Endothelial cell of umbilical vein (primary cell): ENCODE measurements at regions not wholly inside any gene's neighbourhood (a gene's known extent, or its start where the extent isn't known, plus 50 kb on each side); places are given as distances from the start of the nearest gene placed in this dataset.

Source experiments
- BruUV-seq: library from RNA; stranded (reverse); fragments of 400-500 nt; replicated peaks from 2 replicates; lab custom pipeline; 2021; lab: Mats Ljungman, UMichigan
- CTCF ChIA-PET: fragments of 300-600, 350-600 bp; sonication (Branson Sonifier 250); formaldehyde crosslinking; loops from one replicate; lab custom pipeline; 2021; ENCODE audit warnings: antibody characterized with exemption, inconsistent platforms; lab: Charles Lee
- POLR2A ChIA-PET: fragments of 300-600, 350-600 bp; sonication (Branson Sonifier 250); formaldehyde crosslinking; loops from one replicate; lab custom pipeline; 2021; ENCODE audit warnings: antibody characterized with exemption, inconsistent platforms; lab: Charles Lee
- DNase-seq: peaks from one replicate; pipeline ENCODE4 v3.0.0-alpha.2; 2011; ENCODE audit warnings: low read depth, low spot score
- FAIRE-seq: peaks from 2 replicates; lab custom pipeline; 2011; peaks lifted over from hg19 to GRCh38; lab: Jason Lieb, UNC
- H2AFZ ChIP-seq: 2 replicates; pipeline ENCODE4 v1.6.0; 2012; ENCODE audit warnings: low read depth, low read length, control low read depth, inconsistent platforms
- H3K27ac ChIP-seq: 2 replicates; pipeline ENCODE4 v1.5.1; 2011; ENCODE audit warnings: low read depth, mild to moderate bottlenecking, control low read depth, low read length, moderate library complexity; ENCODE audit not compliant: insufficient read depth
- H3K27me3 ChIP-seq, 2 experiments: 2 replicates each; pipeline versions ENCODE4 v1.6.0 to v1.6.1; 2011; ENCODE audit warnings: low read length in 2 of 2, mixed read lengths in 1 of 2; ENCODE audit not compliant: control insufficient read depth in 2 of 2, insufficient read depth in 2 of 2
- H3K36me3 ChIP-seq, 2 experiments: 2 replicates in 1 of 2; 3 replicates in 1 of 2; pipeline ENCODE4 v1.5.1; 2011; ENCODE audit warnings: low read length in 2 of 2, mild to moderate bottlenecking in 1 of 2, moderate library complexity in 1 of 2; ENCODE audit not compliant: control insufficient read depth in 2 of 2, insufficient read depth in 2 of 2; ENCODE audit errors: extremely low read depth in 1 of 2
- H3K4me1 ChIP-seq: 3 replicates; pipeline ENCODE4 v1.5.1; 2011; ENCODE audit warnings: mild to moderate bottlenecking, low read length; ENCODE audit not compliant: control insufficient read depth, insufficient read depth; ENCODE audit errors: extremely low read depth
- H3K4me2 ChIP-seq: 2 replicates; pipeline ENCODE4 v1.6.1; 2011; ENCODE audit warnings: low read length, control low read depth, mixed read lengths; ENCODE audit not compliant: insufficient read depth
- H3K4me3 ChIP-seq, 3 experiments: fragments of 200-600 bp in 1 of 3; sonication (generic), shearing (Covaris generic) in 1 of 3; replicated peaks in 1 of 3; 2 replicates each; pipeline ENCODE4 v1.5.1; 2011 to 2016; ENCODE audit warnings: control low read depth in 3 of 3, low read length in 3 of 3, mild to moderate bottlenecking in 2 of 3, inconsistent platforms in 1 of 3, low read depth in 1 of 3, moderate library complexity in 1 of 3; ENCODE audit not compliant: insufficient read depth in 1 of 3
- H3K79me2 ChIP-seq: 2 replicates; pipeline ENCODE4 v1.6.0; 2012; ENCODE audit warnings: low read length, inconsistent platforms; ENCODE audit not compliant: control insufficient read depth, insufficient read depth
- H3K9ac ChIP-seq: replicated peaks from 2 replicates; pipeline ENCODE3; 2011; ENCODE audit warnings: low read length, control low read depth; ENCODE audit not compliant: insufficient read depth; ENCODE audit errors: extremely low read depth
- H3K9me1 ChIP-seq: replicated peaks from 3 replicates; pipeline ENCODE4 v1.6.0; 2011; ENCODE audit warnings: mild to moderate bottlenecking, low read length; ENCODE audit not compliant: control insufficient read depth, insufficient read depth; ENCODE audit errors: extremely low read depth
- H3K9me3 ChIP-seq: replicated peaks from 2 replicates; pipeline ENCODE4 v1.5.1; 2012; ENCODE audit warnings: low read length, inconsistent platforms; ENCODE audit not compliant: control insufficient read depth, insufficient read depth
- H4K20me1 ChIP-seq: replicated peaks from 2 replicates; pipeline ENCODE3; 2011; ENCODE audit warnings: mild to moderate bottlenecking, low read length; ENCODE audit not compliant: control insufficient read depth, insufficient read depth; ENCODE audit errors: extremely low read depth
- CTCF ChIP-seq, 2 donors: IDR thresholded peaks; 1 replicate in 1 of 2; 2 replicates in 1 of 2; pipeline ENCODE4 v1.5.1; 2011; ENCODE audit warnings: low read length in 2 of 2, mild to moderate bottlenecking in 2 of 2, moderate library complexity in 2 of 2, control low read depth in 1 of 2, inconsistent platforms in 1 of 2, low read depth in 1 of 2; ENCODE audit not compliant: insufficient read depth in 1 of 2; ENCODE audit errors: extremely low read depth in 1 of 2
- EZH2 ChIP-seq: IDR thresholded peaks from 2 replicates; pipeline ENCODE4 v1.6.1; 2012; ENCODE audit warnings: borderline replicate concordance, low read depth, mild to moderate bottlenecking, moderate library complexity, low read length, inconsistent platforms; ENCODE audit not compliant: severe bottlenecking
- FOS ChIP-seq: IDR thresholded peaks from 2 replicates; pipeline ENCODE4 v1.6.1; 2011; ENCODE audit warnings: mild to moderate bottlenecking, low read length, moderate library complexity, borderline replicate concordance; ENCODE audit not compliant: insufficient read depth
- GATA2 ChIP-seq: IDR thresholded peaks from 2 replicates; pipeline ENCODE4 v1.7.0; 2011; ENCODE audit warnings: low read depth, mild to moderate bottlenecking, moderate library complexity, mixed read lengths, low read length; ENCODE audit not compliant: insufficient read length, insufficient read depth
- JUN ChIP-seq: IDR thresholded peaks from 2 replicates; pipeline ENCODE4 v1.6.1; 2011; ENCODE audit warnings: borderline replicate concordance, low read depth; ENCODE audit not compliant: insufficient read length, insufficient read depth
- MAX ChIP-seq: IDR thresholded peaks from 2 replicates; pipeline ENCODE4 v1.6.1; 2011; ENCODE audit not compliant: insufficient read depth, insufficient read length
- MYC ChIP-seq: IDR thresholded peaks from one replicate; pipeline ENCODE4 v1.6.1; 2011; ENCODE audit warnings: mild to moderate bottlenecking, low read depth, low read length
- POLR2A ChIP-seq: IDR thresholded peaks from 2 replicates; pipeline ENCODE4 v1.6.1; 2012; ENCODE audit warnings: low read depth, mild to moderate bottlenecking, control low read depth, low read length
- POLR2AphosphoS5 ChIP-seq: IDR thresholded peaks from 2 replicates; pipeline ENCODE4 v1.6.1; 2012; ENCODE audit warnings: low read depth, mild to moderate bottlenecking, control low read depth, low read length, moderate library complexity; ENCODE audit not compliant: insufficient read depth
- dilution Hi-C: fragments of 300-500 bp; cut with MboI; formaldehyde crosslinking; loops from one replicate; pipeline ENCODE4 v1.15.0; 2019; ENCODE audit warnings: low sequenced_read_pairs; ENCODE audit not compliant: extremely low pct_ligation_motif_present
- intact Hi-C: fragments of 100-400 bp; cut with micrococcal nuclease; formaldehyde crosslinking; loops from one replicate; pipeline ENCODE4 v1.10.0; 2022

GRCh38 chr10:81218307-81218706, 656.7 kb upstream of the NRG3 start:
- H4K20me1 ChIP-seq = no peaks in the 10 kb centered on the region
- H3K4me1 ChIP-seq = no peaks in the 10 kb centered on the region
- H3K9ac ChIP-seq = no peak overlapping the region
- no peak overlapping the region for H3K4me2 ChIP-seq
- no peak overlapping the region for H3K27ac ChIP-seq
- H3K36me3 ChIP-seq = no peaks in the 10 kb centered on the region
- FAIRE-seq (no peak), DNase-seq (no peak)
- H2AFZ ChIP-seq = no peak overlapping the region
- no peak overlapping the region for H3K4me3 ChIP-seq
- dilution Hi-C loops = no loop called here
- intact Hi-C loops = no loop called here
- ChIA-PET CTCF (no interaction called here), POLR2A (no interaction called here)
- no TSS peak for BruUV-seq
- TF ChIP-seq POLR2AphosphoS5 = no peak
- TF ChIP-seq CTCF (IDR thresholded peaks at IDR 0.05; ENCODE audit: extremely low read depth in 1 of 2, insufficient read depth in 1 of 2, low read depth in 1 of 2, low read length in 2 of 2) = no peak
- TF ChIP-seq EZH2 = no peak
- no peak for TF ChIP-seq GATA2
- H3K27me3 ChIP-seq = no peaks in the 10 kb centered on the region
- no peaks in the 10 kb centered on the region for H3K9me1 ChIP-seq
- peaks cover 2% of the 10 kb centered on the region for H3K9me3 ChIP-seq
- no peaks in the 10 kb centered on the region for H3K79me2 ChIP-seq

- H3K9me1 ChIP-seq = no peaks in the 10 kb centered on the region
- no peak overlapping the region for H3K4me2 ChIP-seq
- dilution Hi-C loops = no loop called here
- TF ChIP-seq POLR2AphosphoS5 = no peak
- TF ChIP-seq GATA2 = no peak
- TF ChIP-seq JUN = no peak
- TF ChIP-seq CTCF (IDR thresholded peaks at IDR 0.05; ENCODE audit: extremely low read depth in 1 of 2, insufficient read depth in 1 of 2, low read depth in 1 of 2, low read length in 2 of 2) = no peak
- no peak for TF ChIP-seq MYC
- TF ChIP-seq POLR2A = no peak
- no peak for TF ChIP-seq FOS
- no peak for TF ChIP-seq EZH2
- TF ChIP-seq MAX = no peak
- H3K36me3 ChIP-seq = no peaks in the 10 kb centered on the region
- no peak overlapping the region for H3K9ac ChIP-seq
- no peak overlapping the region for H3K27ac ChIP-seq
- H3K4me1 ChIP-seq = no peaks in the 10 kb centered on the region
- no TSS peak for BruUV-seq
- intact Hi-C loops = no loop called here
- ChIA-PET CTCF (no interaction called here), POLR2A (no interaction called here)
- no peak overlapping the region for H3K4me3 ChIP-seq
- no peaks in the 10 kb centered on the region for H3K79me2 ChIP-seq
- DNase-seq (no peak), FAIRE-seq (no peak)
- no peak overlapping the region for H2AFZ ChIP-seq
- H4K20me1 ChIP-seq = no peaks in the 10 kb centered on the region
- no peaks in the 10 kb centered on the region for H3K27me3 ChIP-seq
- peaks cover 2% of the 10 kb centered on the region for H3K9me3 ChIP-seq
Observed at GRCh38 chr10:81219758-81220157, 655.2 kb upstream of the NRG3 start.
